Uterus (tissue), 3 donors: ENCODE measurements at regions not wholly inside any gene's neighbourhood (a gene's known extent, or its start where the extent isn't known, plus 50 kb on each side); places are given as distances from the start of the nearest gene placed in this dataset.

Experiments
- DNase-seq, 2 donors: peaks; one replicate each; pipeline ENCODE4 v3.0.0-alpha.2; 2019 to 2020
- H3K27ac ChIP-seq, 2 donors: fragments of 200-600 bp; sonication (generic); 1 replicate in 1 of 2; 2 replicates in 1 of 2; pipeline ENCODE4 v1.5.1; 2016 to 2018
- H3K27me3 ChIP-seq, 2 donors: fragments of 200-600 bp; sonication (generic); one replicate each; pipeline ENCODE4 v1.5.1; 2018 to 2019; ENCODE audit warnings: control low read depth in 1 of 2
- H3K36me3 ChIP-seq, 2 donors: fragments of 200-600 bp; sonication (generic); one replicate each; pipeline ENCODE4 v1.5.1; 2019; ENCODE audit warnings: control low read depth in 1 of 2
- H3K4me1 ChIP-seq, 2 donors: fragments of 200-600 bp; sonication (generic); one replicate each; pipeline ENCODE4 v1.5.1; 2018 to 2019; ENCODE audit warnings: control low read depth in 1 of 2
- H3K4me3 ChIP-seq, 2 donors: fragments of 200-600 bp; sonication (generic); 1 replicate in 1 of 2; 2 replicates in 1 of 2; pipeline ENCODE4 v1.5.1; 2018 to 2019; ENCODE audit warnings: mild to moderate bottlenecking in 1 of 2
- H3K9me3 ChIP-seq, 2 donors: fragments of 200-600 bp; sonication (generic); one replicate each; pipeline ENCODE4 v1.5.1; 2019; ENCODE audit warnings: control low read depth in 1 of 2
- CTCF ChIP-seq, 4 experiments: fragments of 200-600 bp in 2 of 4; fragments of 450-650 bp in 2 of 4; sonication (generic) in 2 of 4; IDR thresholded peaks; one replicate each; pipeline ENCODE4 v1.5.1; 2016 to 2019; ENCODE audit warnings: antibody characterized with exemption in 4 of 4, mild to moderate bottlenecking in 2 of 4, moderate library complexity in 1 of 4
- POLR2A ChIP-seq, 2 donors: fragments of 450-650 bp; IDR thresholded peaks; one replicate each; pipeline ENCODE4 v1.6.1; 2016; ENCODE audit warnings: antibody characterized with exemption in 2 of 2, mild to moderate bottlenecking in 1 of 2, moderate library complexity in 1 of 2
- intact Hi-C: fragments of 100-400 bp; cut with DNase I; formaldehyde crosslinking; loops from one replicate; pipeline ENCODE4 v1.15.1; 2023; ENCODE audit warnings: low total_unique reads
- donor health status: DM: yes; HTN: yes; CAD: no.

- no peak for TF ChIP-seq POLR2A (IDR thresholded peaks at IDR 0.05)
- TF ChIP-seq CTCF (IDR thresholded peaks at IDR 0.05), result no peak
- Histone ChIP-seq H3K36me3 (no peaks in the 10 kb centered on the region), H3K4me3 (no peak overlapping the region), H3K27me3 (no peaks in the 10 kb centered on the region), H3K9me3 (no peaks in the 10 kb centered on the region), H3K27ac (no peak overlapping the region), H3K4me1 (no peaks in the 10 kb centered on the region)
- DNase-seq, result no peak
- intact Hi-C loops, result no loop called here
Observed at GRCh38 chr20:40769677-40770285, 80.7 kb upstream of the MAFB start.

DNA sequence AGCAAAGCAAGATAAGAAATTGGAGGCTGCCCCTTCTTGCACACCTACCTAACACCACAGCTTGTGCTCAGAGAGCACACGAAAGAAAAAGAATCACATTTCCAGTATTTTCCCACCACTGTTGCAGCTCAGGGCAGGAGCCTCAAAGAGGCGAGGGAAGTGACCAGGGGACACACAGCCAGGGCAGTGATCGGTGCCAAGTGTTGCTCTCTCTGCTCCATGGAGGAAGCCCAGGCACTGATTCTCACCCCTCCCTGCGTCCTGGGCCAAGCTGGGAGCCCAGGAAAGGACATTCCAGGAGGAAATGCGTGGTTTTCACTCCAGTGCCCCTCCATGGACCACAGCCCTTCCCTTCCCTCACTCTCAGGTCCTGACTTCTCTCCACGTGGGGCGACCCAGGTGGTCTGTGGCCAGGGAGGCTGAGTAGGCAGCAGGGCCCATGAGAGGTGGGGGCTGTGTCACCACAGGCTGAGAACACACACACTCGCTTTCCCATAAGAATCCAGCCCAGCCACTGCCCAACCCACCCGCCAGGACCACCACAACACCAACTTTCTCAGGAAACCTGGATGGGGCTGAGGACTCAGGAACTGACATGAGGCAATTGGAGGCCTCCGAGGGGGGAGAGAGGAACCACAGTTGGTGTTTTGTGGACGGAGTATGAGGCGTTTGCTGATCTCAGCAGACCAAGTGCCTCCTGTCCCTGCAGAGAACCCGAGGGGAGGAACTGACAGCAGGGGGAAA lies 81.7 kb upstream of the MAFB start:
- H3K36me3 ChIP-seq, result no peaks in the 10 kb centered on the region
- no peak overlapping the region for H3K27ac ChIP-seq
- H3K27me3 ChIP-seq, result no peaks in the 10 kb centered on the region
- TF ChIP-seq POLR2A (IDR thresholded peaks at IDR 0.05) (no peak), CTCF (IDR thresholded peaks at IDR 0.05) (no peak)
- no peaks in the 10 kb centered on the region for H3K4me1 ChIP-seq
- H3K9me3 ChIP-seq, result no peaks in the 10 kb centered on the region
- intact Hi-C loops, result no loop called here
- DNase-seq, result no peak
- no peak overlapping the region for H3K4me3 ChIP-seq

DNA sequence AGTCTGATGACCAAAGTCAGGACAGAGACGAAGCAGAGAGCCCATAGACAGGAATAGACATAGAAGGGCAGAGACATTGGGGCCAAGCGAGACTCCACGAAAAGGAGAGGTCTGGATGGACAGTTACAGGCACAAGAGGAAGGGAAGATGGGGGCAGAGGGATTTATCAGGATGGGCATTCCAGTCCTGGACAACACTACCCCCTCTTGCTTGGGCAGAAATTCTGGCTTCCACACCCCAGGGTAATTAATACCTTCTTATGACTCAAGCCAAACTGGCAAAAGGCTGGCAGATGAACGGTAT lies 82.2 kb upstream of the MAFB start:
- H3K27me3 ChIP-seq, result no peaks in the 10 kb centered on the region
- no peaks in the 10 kb centered on the region for H3K9me3 ChIP-seq
- H3K4me1 ChIP-seq, result no peaks in the 10 kb centered on the region
- TF ChIP-seq CTCF (IDR thresholded peaks at IDR 0.05), result no peak
- TF ChIP-seq POLR2A (IDR thresholded peaks at IDR 0.05), result no peak
- no peak for DNase-seq
- intact Hi-C loops, result no loop called here
- H3K27ac ChIP-seq, result no peak overlapping the region
- H3K4me3 ChIP-seq, result no peak overlapping the region
- no peaks in the 10 kb centered on the region for H3K36me3 ChIP-seq

GRCh38 chr20:40771848-40772511 lies 82.9 kb upstream of the MAFB start:
- intact Hi-C loops, result no loop called here
- no peak overlapping the region for H3K4me3 ChIP-seq
- H3K27me3 ChIP-seq, result no peaks in the 10 kb centered on the region
- H3K27ac ChIP-seq, result no peak overlapping the region
- TF ChIP-seq POLR2A (IDR thresholded peaks at IDR 0.05), result no peak
- no peak for TF ChIP-seq CTCF (IDR thresholded peaks at IDR 0.05)
- no peaks in the 10 kb centered on the region for H3K9me3 ChIP-seq
- DNase-seq, result no peak
- no peaks in the 10 kb centered on the region for H3K4me1 ChIP-seq
- H3K36me3 ChIP-seq, result no peaks in the 10 kb centered on the region

GRCh38 chr20:40773376-40773775 lies 84.3 kb upstream of the MAFB start:
- TF ChIP-seq POLR2A (IDR thresholded peaks at IDR 0.05) (no peak), CTCF (IDR thresholded peaks at IDR 0.05) (no peak)
- H3K27ac ChIP-seq, result no peak overlapping the region
- no peaks in the 10 kb centered on the region for H3K9me3 ChIP-seq
- H3K36me3 ChIP-seq, result no peaks in the 10 kb centered on the region
- H3K4me3 ChIP-seq, result no peak overlapping the region
- DNase-seq, result no peak
- H3K27me3 ChIP-seq, result no peaks in the 10 kb centered on the region
- H3K4me1 ChIP-seq, result no peaks in the 10 kb centered on the region
- intact Hi-C loops, result no loop called here
